NCI-H460 (cell line): ENCODE measurements at regions not wholly inside any gene's neighbourhood (a gene's known extent, or its start where the extent isn't known, plus 50 kb on each side); places are given as distances from the start of the nearest gene placed in this dataset.
"Not testable (repeated sequence)": the region's sequence is repeated elsewhere in the genome, so short reads cannot be mapped to it uniquely, and the experiment has no call there.

Source experiments
- DNase-seq: peaks from one replicate; pipeline ENCODE4 v3.0.0-alpha.2; 2016; ENCODE audit warnings: low read depth; ENCODE audit errors: extremely low read depth

GRCh38 chr1:149228672-149229585 is 125.6 kb upstream of the NBPF9 start:
- not testable (repeated sequence) for DNase-seq

GRCh38 chr1:149229813-149230212 is 126.5 kb upstream of the NBPF9 start:
- DNase-seq = not testable (repeated sequence)

GRCh38 chr1:149234926-149235914 is 131.9 kb upstream of the NBPF9 start:
- DNase-seq = not testable (repeated sequence)

DNA sequence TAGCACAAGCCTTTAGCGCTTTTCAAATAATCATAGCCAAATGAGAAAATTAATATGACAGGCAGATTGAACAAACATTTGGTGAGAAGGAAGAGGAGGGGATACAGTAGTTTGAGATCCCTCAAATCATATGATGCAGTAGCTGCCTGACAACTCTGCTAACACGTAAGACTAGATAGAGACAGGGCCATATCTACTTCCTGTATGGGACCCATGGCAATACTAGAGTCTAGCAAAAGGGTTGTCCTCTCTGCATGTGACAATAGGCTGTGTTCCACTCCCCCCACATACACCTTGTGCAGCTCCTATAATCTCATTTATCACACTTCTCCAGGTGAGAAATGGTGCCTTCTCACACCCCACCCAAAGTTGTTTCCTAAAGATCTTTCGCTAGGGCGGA is 134.2 kb upstream of the NBPF9 start:
- not testable (repeated sequence) for DNase-seq

DNA sequence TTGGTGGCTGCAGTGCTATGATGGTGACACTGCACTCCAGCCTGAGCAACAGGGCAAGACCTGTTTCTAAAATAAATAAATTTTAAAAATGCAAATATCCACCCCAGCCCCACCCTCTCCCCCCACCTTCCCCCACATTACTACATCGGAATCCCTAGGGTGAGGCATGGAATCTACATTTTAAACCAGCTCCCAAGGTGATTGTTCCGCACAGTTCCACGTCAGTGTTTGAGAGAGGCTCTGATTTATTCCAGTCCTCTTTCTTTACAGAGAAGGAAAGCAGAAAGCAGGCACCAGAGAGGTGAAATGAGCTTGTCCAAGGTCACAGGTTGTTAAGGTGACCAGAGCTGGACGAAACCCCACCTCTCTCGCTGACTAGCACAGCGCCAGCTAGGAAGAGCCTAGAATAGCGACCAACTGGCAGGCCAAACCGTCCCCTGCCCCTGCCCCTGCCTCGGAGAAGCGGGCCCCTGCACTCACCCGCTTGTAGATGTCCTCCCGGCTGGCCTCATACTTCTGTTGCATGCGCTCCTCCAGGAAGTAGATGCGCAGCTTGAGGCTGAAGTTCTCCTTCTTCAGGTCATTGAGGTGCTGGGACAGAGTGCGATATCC is 136.7 kb upstream of the NBPF9 start:
- not testable (repeated sequence) for DNase-seq

DNA sequence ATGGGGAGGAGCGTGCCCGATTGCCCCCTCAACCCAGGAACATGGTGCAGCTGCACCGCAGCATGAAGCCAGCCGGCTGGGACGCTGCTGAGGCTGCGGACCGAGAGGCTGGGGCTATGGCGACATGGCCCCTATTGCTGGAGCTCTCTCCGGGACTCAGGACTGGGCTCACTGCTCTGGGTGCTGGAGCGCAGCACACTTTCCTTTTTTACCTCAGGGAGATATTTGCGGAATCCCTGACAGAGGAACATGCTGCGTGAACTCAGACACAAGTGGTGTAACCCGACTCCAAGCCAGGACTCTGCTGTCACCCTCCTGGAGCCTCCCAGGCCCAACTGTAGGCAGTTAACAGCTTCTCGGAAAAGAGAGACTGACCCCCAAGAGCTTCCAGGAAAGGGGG is 137.2 kb upstream of the NBPF9 start:
- DNase-seq = not testable (repeated sequence)

DNA sequence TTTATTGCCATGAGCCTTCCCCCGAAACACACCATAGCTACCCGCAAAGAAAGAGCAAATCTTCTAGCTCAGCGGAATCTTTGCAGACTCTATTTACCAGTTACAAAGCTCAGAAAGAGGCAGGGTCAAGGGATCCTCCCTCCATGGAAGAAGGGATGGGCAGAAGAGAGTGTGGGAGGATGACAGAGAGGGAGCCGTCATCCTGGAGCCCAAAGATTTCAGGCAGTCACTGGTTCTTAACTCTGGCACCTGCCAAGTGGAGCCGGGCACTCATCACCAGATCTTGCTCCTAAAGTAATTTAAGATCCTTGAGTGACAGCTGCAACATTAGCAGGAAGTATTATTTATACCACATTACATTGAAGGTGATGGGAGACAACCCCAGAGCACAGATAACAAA is 137.9 kb upstream of the NBPF9 start:
- DNase-seq = not testable (repeated sequence)

DNA sequence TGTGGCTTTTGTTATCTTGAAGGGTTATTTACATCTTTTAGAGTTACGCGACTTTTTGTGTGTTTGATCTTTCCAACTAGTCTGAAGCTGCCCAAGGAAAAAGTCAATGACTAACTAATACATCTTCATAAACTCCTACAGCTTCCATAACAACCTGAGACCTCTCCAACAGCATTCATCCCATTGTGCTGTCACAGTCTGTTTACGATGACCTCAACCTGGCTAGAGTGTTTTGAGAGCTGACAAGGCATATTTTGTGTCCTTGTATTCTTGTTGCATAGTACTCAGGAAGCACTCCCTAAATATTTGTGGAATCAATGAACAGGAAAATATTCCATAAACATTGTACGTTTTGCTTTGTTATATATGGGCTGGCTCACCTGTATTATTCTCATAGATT is 140.2 kb upstream of the NBPF9 start:
- DNase-seq = not testable (repeated sequence)

DNA sequence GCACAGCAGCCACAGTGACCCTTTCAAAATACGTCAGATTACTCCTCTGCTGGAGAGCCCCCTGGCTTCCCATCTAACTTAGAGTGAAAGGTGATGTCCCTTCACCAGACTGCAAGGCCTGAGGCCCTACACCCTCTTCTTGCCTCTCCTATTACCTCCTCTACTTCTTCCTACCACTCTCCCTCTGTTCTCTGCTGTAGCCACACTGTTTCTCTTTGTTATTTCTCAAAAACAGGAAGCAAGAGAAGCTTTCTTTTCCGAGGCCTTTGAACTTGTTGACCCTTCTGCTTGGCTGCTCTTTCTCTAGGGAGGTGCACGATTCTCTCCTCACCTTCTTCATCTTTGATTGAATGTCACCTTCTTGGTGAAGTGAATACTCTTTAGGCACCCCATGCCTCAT is 141.3 kb upstream of the NBPF9 start:
- not testable (repeated sequence) for DNase-seq

GRCh38 chr1:149246212-149246611 is 142.9 kb upstream of the NBPF9 start:
- not testable (repeated sequence) for DNase-seq

DNA sequence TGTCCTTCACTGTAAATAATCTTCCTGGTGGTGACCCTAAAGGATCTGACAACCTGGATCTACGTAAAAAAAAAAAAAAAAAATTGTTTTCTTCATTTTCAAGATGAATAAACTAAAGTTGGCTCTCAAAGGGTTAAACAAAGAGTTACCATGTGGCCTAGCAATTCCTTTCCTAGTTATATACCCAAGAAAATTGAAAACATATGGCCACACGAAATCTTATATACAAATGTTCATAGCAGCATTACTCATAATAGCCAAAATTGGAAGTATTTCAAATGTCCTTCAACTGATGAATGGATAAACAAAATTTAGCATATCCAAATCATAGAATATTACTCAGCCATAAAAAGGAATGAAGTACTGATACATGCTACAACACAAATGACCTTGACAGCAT is 145.3 kb upstream of the NBPF9 start:
- not testable (repeated sequence) for DNase-seq

DNA sequence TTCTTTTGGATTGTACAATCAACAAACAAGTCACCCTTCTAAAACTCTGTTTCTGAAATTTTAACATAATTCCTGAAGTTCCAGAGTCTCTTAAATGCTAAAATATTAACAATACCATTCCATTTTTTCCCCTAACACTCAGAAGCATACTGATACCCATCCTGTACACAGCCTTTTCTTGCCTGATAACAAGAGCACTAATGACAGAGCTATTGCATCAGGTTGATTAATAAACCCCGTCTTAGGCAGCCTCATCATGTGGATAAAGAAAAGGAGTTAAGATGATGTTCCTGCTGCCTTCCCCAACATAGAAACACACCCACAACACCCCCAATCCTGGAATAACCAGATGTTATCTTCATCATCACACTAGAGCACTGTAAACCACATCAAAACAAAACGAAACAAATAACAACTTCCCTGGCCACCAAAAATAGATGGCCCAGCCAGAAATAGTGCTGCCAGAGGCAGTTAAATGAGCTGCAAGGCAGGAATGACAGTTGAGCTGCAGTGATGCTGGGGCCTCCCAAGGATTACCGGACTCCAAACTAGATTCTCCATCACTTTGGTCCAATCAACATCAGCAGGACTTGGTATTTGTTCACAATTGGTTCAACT is 146.6 kb upstream of the NBPF9 start:
- DNase-seq = not testable (repeated sequence)

DNA sequence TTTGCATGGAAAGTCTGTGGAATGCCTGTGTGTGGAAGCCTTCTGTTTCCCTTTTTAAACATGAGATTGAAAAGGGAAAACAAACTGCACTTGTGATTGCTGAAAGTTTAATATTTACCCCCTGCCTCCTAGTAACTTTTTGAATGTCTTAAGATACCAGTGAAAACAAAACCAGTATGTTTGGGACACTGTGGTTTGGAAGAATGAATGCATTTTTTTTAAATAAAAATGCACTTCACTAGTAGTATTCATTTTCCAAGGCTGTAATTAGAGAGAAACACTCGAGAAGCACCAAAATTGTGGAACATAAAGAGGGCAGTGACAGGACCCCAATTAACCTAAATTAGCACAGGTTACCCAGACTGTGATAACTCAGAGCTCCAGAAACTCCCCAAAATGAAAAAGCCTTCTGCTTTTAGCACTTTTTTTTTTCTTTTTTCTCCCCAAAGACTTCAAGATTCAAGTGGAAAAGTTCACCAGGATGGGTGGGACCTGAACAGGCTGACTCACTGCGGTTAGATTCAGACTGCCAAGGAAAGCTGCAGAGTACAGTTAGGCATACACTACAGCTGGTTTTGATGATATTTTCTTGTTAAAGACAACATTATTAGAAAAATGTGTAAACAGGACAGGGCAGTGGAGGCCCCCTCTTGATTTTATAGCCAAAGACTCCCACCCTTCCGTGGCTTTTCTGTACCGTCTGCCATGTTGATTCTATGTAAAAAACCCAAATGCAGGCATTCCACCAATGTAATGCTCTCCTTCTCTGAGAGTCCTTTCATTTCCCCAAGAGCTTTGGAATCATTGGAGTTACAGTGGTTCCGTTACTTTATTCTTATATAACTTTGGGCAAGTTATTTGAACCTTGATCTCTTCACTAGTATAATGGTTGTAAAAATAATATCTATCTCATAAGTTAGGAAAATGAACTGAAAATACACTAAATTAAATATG is 151.8 kb upstream of the NBPF9 start:
- DNase-seq = not testable (repeated sequence)

DNA sequence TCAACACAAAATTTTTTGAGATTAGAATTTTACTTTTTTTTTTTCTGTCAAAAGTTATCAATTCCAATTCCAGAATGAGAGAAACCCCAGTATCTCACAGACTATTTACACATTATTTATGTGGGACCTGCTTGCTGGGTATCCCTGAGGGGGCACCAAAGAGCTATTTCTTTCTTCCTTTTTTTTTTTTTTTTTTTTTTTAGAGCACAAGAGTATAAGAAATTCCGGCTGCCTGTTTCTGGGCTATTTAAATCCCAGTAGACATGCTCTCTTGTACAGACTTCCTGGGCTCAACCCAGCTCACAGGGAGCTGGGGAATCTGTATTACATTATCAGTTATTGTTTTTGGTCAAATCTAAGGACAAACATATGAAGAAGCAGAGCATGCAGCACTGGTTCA is 156.9 kb upstream of the NBPF9 start:
- DNase-seq = not testable (repeated sequence)

DNA sequence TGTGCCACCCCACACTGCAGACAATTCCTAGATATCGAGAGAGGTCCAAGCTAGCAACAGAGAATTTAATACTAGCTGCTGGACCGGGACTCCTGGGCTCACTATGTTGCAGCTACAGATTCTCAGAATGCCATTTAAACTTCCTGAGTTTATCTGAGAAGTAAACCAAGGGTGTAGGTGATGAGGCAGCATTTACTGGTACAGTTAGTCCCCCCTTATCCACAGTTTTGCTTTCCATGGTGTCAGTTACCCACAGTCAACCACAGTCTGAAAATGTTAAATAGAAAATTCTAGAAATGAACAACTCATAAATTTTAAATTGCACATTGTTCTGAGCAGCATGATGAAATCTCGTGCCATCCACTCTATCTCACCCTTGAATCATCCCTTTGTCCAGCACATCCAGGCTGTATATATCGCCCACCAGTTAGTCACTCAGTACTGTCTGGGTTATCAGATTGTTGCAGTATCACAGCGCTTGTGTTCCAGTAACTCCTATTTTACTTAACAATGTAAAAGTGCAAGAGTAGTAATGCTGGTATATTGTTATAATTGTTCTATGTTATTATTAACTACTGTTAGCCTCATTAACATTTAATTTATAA is 157.5 kb upstream of the NBPF9 start:
- DNase-seq = not testable (repeated sequence)

DNA sequence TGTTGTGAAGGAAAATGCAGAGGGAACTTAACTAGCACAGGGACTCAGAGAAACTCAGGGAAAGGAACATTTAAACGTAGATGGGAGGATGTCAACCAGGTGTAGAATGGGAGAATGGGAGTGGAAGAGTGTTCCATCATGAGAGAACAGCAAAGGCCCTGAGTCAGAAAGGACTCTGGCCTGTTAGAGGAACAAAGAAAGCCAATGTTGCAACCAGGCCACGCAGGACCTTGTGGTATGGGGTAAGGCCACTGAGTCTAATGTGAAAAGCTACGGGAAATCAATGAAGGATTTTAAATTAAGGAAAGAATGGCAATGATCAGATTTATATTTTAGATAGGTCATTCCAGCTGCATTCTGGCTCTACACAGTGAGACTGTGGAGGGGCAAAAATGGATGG is 163.9 kb upstream of the NBPF9 start:
- DNase-seq = not testable (repeated sequence)

DNA sequence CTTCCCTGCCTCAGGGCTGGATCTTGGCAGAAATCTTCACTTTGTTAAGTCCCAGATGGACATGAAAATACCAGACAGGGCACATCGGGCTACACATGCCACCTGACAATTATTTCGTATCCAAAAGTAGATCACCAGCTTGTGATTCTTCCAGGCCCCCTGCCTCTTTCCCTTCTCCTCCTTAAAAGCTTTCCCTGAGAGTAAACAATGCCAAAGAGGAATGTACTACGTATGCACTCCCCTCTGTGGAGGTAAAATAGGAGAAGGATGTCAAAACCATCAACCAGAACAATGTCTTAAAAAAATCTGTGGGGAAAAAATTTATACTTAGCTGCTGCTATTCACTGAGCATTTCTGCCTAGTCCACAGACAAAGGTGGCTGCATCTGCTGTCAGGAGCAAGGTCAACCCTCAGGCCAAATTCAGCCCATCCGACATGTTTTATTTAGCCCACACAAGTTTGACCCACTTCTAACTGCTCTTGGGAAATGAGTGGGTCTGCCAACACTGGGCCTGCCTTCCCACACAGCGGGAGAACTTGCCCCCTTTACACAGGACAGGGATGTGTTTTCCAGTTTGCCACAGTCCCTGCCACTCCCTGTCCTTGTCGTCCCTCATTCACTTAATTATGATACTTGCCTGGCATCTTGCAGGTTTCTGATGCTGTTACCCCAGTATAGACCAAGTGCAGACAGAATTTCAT is 165.8 kb upstream of the NBPF9 start:
- DNase-seq = not testable (repeated sequence)

GRCh38 chr1:149269833-149270232 is 166.5 kb upstream of the NBPF9 start:
- DNase-seq = not testable (repeated sequence)
